ENCODE measurements at regions not wholly inside any gene's neighbourhood (a gene's known extent, or its start where the extent isn't known, plus 50 kb on each side); places are given as distances from the start of the nearest gene placed in this dataset.

DNA sequence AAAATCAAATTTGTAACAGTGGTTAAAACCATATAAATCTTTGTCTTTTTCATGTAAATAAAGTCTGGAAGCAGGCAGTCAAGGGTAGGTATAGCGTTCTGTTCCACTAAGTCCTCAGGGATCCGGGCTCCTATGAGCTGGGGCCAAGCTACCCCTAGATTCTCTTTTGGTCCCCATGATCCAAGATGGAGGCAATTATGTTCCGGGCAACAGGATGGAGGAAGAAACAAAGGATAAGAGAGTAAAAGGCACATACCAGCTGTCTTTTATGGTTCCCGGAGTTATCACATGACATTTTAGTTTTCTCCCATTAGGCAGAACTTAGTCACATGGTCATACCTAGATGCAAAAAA is 224.4 kb upstream of the NFE2L3 start:
- Histone ChIP-seq H3K27ac (no peak overlapping the region), H3K4me1 (no peaks in the 10 kb centered on the region), H3K9me3 (no peaks in the 10 kb centered on the region), H3K4me3 (no peak overlapping the region), H3K27me3 (no peaks in the 10 kb centered on the region), H3K36me3 (no peaks in the 10 kb centered on the region)
- DNase-seq = no peak
- TF ChIP-seq POLR2A (IDR thresholded peaks at IDR 0.05) (no peak), CTCF (IDR thresholded peaks at IDR 0.05) (no peak)

DNA sequence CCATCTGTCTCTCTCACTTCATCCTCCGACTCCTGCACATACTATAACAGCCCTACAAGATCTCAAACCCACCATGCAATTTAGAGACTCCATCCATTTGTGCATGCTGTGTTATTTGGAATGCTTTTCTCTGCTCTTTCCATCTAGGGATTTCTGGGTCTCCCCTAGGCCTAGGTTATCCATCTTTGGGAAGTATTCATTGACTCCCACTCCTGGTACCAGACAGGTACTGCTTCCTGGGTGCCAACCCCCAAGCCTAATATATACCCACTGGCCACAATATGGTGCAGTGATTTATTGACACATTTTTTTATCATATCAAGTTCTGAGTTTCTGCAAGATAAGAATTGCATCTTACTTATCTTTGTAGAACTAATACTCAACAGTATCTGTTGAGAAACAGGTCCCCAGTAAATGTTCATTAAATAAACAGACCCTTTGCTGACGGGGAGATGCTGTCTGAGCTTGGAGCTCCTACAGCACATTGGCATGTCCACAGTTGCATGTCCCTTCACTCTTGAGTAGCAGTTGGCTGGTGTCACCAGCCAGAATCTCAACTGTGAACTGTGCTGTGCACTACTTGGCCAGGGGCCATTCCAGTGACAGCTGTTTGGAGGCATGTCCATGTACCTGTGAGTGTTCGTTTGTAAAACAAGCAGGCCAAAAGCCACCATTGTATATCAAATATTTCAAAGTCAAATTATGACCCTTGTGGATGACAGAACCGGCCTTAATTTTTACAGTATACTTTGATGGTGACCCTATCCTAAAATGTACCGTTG is 223.3 kb upstream of the NFE2L3 start:
- Histone ChIP-seq H3K4me1 (no peaks in the 10 kb centered on the region), H3K9me3 (peaks cover 0 to 6% (median 0%) of the 10 kb centered on the region in 4 donors), H3K36me3 (no peaks in the 10 kb centered on the region), H3K27ac (no peak overlapping the region), H3K4me3 (no peak overlapping the region), H3K27me3 (no peaks in the 10 kb centered on the region)
- DNase-seq = no peak
- TF ChIP-seq POLR2A (IDR thresholded peaks at IDR 0.05) (no peak), CTCF (IDR thresholded peaks at IDR 0.05) (no peak)

DNA sequence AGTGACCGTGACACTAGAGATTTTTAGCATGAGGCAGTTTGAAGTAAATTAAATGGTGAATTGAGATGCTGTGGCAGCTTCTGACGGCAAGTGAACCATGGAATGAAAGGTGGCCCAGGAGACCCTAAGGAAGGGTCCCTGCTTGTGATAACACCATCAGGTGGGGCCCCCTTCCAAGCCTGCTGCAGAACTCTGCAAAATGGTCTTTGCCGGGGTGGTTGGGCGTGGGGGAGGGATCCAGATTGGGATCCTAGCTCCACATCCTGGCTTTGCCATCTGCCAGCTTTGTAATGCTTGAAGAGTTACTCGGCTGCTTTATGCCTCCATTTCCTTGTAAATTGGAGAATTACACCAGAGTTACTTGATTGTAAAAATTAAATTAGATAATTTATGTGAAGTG is 222.6 kb upstream of the NFE2L3 start:
- TF ChIP-seq CTCF (IDR thresholded peaks at IDR 0.05) (no peak), POLR2A (IDR thresholded peaks at IDR 0.05) (no peak)
- Histone ChIP-seq H3K27ac (no peak overlapping the region), H3K4me3 (no peak overlapping the region), H3K4me1 (no peaks in the 10 kb centered on the region), H3K27me3 (no peaks in the 10 kb centered on the region), H3K36me3 (no peaks in the 10 kb centered on the region), H3K9me3 (peaks cover 0 to 11% (median 0%) of the 10 kb centered on the region in 4 donors)
- DNase-seq = no peak

DNA sequence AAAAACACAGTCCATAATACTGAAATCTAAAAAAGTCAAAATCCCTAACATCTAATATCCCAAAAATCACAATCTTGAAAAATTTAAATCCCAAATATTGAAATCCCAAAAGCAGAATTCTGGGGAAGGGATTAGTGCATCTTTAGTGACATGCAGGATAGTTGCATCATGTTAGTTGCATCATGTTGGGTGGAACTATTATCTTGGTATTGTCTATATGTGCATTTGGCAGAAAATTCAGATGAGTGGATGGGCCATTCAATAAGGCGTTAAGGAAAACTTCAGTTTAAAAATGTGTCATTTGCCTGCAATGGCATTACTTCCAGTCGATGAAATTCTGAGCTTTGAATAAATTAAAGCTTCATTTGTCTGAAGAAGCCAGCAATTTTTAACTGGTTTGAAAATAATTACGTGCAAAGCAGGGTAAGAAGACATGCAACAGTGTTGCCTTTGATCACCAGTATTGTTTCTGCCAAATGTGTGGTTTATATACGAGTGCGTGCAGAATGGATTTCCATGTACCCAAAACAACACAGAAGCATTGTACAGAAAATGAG is 221.4 kb upstream of the NFE2L3 start:
- DNase-seq = no peak
- no peak overlapping the region for H3K4me3 ChIP-seq
- no peak for TF ChIP-seq CTCF (IDR thresholded peaks at IDR 0.05)
- TF ChIP-seq POLR2A (IDR thresholded peaks at IDR 0.05) = no peak
- peaks cover 0 to 11% (median 0%) of the 10 kb centered on the region in 4 donors for H3K9me3 ChIP-seq
- no peaks in the 10 kb centered on the region for H3K4me1 ChIP-seq
- no peaks in the 10 kb centered on the region for H3K36me3 ChIP-seq
- no peak overlapping the region for H3K27ac ChIP-seq
- no peaks in the 10 kb centered on the region for H3K27me3 ChIP-seq

- Histone ChIP-seq H3K4me3 (no peak overlapping the region), H3K27me3 (no peaks in the 10 kb centered on the region), H3K36me3 (no peaks in the 10 kb centered on the region), H3K9me3 (peaks cover 0 to 11% (median 0%) of the 10 kb centered on the region in 4 donors), H3K4me1 (no peaks in the 10 kb centered on the region), H3K27ac (no peak overlapping the region)
- TF ChIP-seq POLR2A (IDR thresholded peaks at IDR 0.05) (no peak), CTCF (IDR thresholded peaks at IDR 0.05) (no peak)
- no peak for DNase-seq
Measured at GRCh38 chr7:25931156-25931555, 220.8 kb upstream of the NFE2L3 start.

Data from Peyer's patch (tissue), 4 donors.